ENCODE measurements at regions not wholly inside any gene's neighbourhood (a gene's known extent, or its start where the extent isn't known, plus 50 kb on each side); places are given as distances from the start of the nearest gene placed in this dataset.

GRCh38 chr14:37992499-37992898, 215.2 kb upstream of the SSTR1 start:
- H3K27ac ChIP-seq = no peak overlapping the region
- DNase-seq = no peak
- H3K36me3 ChIP-seq = no peaks in the 10 kb centered on the region
- intact Hi-C loops (cut with DNase I) = no loop called here
- H3K4me1 ChIP-seq = no peaks in the 10 kb centered on the region
- no peaks in the 10 kb centered on the region for H3K9me3 ChIP-seq
- no peaks in the 10 kb centered on the region for H3K27me3 ChIP-seq
- TF ChIP-seq CTCF (IDR thresholded peaks at IDR 0.05) (no peak), POLR2A (IDR thresholded peaks at IDR 0.05) (no peak)
- H3K4me3 ChIP-seq = no peak overlapping the region

DNA sequence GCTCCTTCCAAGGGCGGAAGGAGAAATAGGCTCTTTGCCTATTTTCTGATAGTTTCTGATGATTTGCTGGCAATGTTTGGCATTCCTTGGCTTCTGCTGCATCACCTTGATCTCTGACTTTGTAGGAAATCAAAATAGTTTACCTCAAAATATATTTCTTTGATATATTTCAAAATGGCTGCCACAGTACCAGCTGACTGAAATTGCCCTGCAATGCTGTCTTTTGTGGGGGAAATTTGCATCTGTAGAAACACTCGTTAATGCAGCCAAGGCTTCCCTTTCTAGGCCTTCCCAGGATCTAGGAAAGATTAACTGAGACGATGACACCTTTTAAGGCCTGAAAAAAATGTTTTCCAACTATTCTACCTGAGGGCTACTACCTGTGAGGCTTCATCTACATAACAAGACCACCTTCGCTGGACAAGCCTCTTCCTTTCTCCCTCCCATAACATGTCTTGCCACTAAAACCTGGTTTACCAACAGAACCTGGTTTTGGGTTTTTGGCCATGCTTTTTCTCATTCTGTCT, 212.8 kb upstream of the SSTR1 start:
- no peak for DNase-seq
- intact Hi-C loops (cut with DNase I) = no loop called here
- Histone ChIP-seq H3K9me3 (no peaks in the 10 kb centered on the region), H3K27me3 (no peaks in the 10 kb centered on the region), H3K27ac (no peak overlapping the region), H3K36me3 (no peaks in the 10 kb centered on the region), H3K4me3 (no peak overlapping the region), H3K4me1 (no peaks in the 10 kb centered on the region)
- no peak for TF ChIP-seq CTCF (IDR thresholded peaks at IDR 0.05)
- TF ChIP-seq POLR2A (IDR thresholded peaks at IDR 0.05) = no peak
- WGBS, 2 donors = 80 to 85% methylated on average over 4 of the region's 4 CpGs

DNA sequence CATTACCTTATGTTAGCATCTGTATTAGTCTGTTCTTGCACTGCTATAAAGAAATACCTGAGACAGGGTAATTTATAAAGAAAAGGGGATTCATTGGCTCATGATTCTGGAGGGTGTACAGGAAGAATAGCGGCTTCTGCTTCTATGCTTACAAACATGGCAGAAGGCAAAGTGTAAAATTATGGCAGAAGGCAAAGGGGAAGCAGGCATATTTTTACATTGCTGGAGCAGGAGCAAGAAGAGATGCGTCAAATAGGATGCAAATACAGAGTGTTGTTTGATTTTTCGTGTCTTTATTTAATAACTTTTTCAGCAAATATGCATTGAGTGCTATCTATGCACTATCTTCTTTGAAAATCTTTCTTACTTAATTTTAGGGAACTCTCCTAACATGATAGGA, 210.7 kb upstream of the SSTR1 start:
- TF ChIP-seq POLR2A (IDR thresholded peaks at IDR 0.05) (no peak), CTCF (IDR thresholded peaks at IDR 0.05) (no peak)
- Histone ChIP-seq H3K27ac (no peak overlapping the region), H3K4me1 (no peaks in the 10 kb centered on the region), H3K4me3 (no peak overlapping the region), H3K27me3 (no peaks in the 10 kb centered on the region), H3K9me3 (no peaks in the 10 kb centered on the region), H3K36me3 (no peaks in the 10 kb centered on the region)
- DNase-seq = no peak
- intact Hi-C loops (cut with DNase I) = no loop called here
- WGBS, 2 donors = 85 to 90% methylated on average over 3 of the region's 3 CpGs

DNA sequence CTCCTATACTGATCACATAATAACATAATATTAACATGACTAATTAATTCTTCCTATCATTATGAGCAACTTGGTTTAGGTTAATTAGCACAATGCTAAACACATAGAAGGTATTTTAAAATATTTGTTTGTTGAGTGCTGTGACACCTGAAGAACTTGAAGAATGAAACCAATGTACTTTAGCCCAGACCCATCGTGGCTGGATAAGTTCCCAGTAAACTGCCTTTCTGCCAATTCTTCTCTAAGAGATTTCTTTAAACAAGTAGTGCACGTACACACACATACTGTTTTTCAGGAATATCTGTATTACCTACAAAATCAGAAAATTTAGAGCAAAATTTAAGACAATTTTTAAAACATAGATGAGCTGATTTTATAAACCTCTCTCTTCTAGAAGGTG, 207.4 kb upstream of the SSTR1 start:
- no peak for DNase-seq
- no peaks in the 10 kb centered on the region for H3K4me1 ChIP-seq
- WGBS, 2 donors = 37 to 42% methylated on average over 2 of the region's 2 CpGs
- H3K36me3 ChIP-seq = no peaks in the 10 kb centered on the region
- H3K27me3 ChIP-seq = no peaks in the 10 kb centered on the region
- H3K27ac ChIP-seq = no peak overlapping the region
- no peak overlapping the region for H3K4me3 ChIP-seq
- TF ChIP-seq POLR2A (IDR thresholded peaks at IDR 0.05) = no peak
- no peak for TF ChIP-seq CTCF (IDR thresholded peaks at IDR 0.05)
- H3K9me3 ChIP-seq = no peaks in the 10 kb centered on the region
- intact Hi-C loops (cut with DNase I) = no loop called here

DNA sequence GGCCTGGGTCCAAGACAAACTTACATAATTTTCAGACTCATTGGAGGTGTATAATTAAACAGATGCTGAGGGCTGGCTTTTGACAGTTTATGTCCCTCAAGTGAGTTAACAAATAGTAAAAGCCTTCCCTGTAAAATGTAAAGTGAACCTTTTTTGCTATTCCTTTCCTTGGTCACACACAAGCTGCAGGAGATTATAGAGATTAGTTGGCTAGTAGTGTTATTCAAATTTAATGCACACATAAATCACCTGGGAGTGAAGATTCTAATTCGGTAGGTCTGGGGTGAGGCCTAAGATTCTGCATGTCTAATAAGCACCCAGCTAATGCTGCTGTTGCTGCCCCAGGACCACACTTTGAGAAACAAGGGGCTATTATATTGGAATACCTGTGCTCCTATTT, 206.2 kb upstream of the SSTR1 start:
- H3K4me1 ChIP-seq = no peaks in the 10 kb centered on the region
- no peaks in the 10 kb centered on the region for H3K9me3 ChIP-seq
- no peaks in the 10 kb centered on the region for H3K36me3 ChIP-seq
- TF ChIP-seq CTCF (IDR thresholded peaks at IDR 0.05) (no peak), POLR2A (IDR thresholded peaks at IDR 0.05) (no peak)
- WGBS, 2 donors = 40 to 53% methylated on average over 1 of the region's 1 CpG
- DNase-seq = no peak
- no peak overlapping the region for H3K27ac ChIP-seq
- no peak overlapping the region for H3K4me3 ChIP-seq
- H3K27me3 ChIP-seq = no peaks in the 10 kb centered on the region
- intact Hi-C loops (cut with DNase I) = no loop called here
